HCT116 (cell line): ENCODE measurements at regions not wholly inside any gene's neighbourhood (a gene's known extent, or its start where the extent isn't known, plus 50 kb on each side); places are given as distances from the start of the nearest gene placed in this dataset.

Experiments used
- ATAC-seq: fragments of 200-7000 bp; cut with Tn5 transposase; 2 replicates; pipeline ENCODE4 v1.9.1; 2020; ENCODE audit warnings: mild to moderate bottlenecking, moderate library complexity
- BruUV-seq: library from RNA; stranded (reverse); fragments of 400-500 nt; replicated peaks from 2 replicates; lab custom pipeline; 2021; lab: Mats Ljungman, UMichigan
- CTCF ChIA-PET: fragments of 300-600 bp; sonication (Branson Sonifier 250); formaldehyde crosslinking; loops from one replicate; lab custom pipeline; 2021; ENCODE audit warnings: antibody characterized with exemption; lab: Charles Lee
- POLR2A ChIA-PET: fragments of 300-600, 350-600 bp; sonication (Branson Sonifier 250); formaldehyde crosslinking; loops from one replicate; lab custom pipeline; 2021; ENCODE audit warnings: antibody characterized with exemption; lab: Charles Lee
- RAD21 ChIA-PET, 2 experiments: fragments of 300-600 bp; sonication (Branson Sonifier 250); formaldehyde crosslinking; loops; one replicate each; lab custom pipeline; 2023; ENCODE audit warnings: low total read pairs in 2 of 2; ENCODE audit not compliant: uncharacterized antibody in 2 of 2, unreplicated experiment in 2 of 2, low non-redundant PET in 1 of 2; lab: Charles Lee
- DNase-seq: peaks from one replicate; pipeline ENCODE4 v3.0.0-alpha.2; 2010; ENCODE audit warnings: low read depth, low spot score
- H2AFZ ChIP-seq: fragments of 200-600 bp; shearing (Covaris generic), sonication (generic); 2 replicates; pipeline ENCODE4 v1.6.1; 2017; ENCODE audit warnings: low read depth, mixed run types, mixed read lengths, antibody characterized with exemption, low read length; ENCODE audit not compliant: poor library complexity, severe bottlenecking
- H3K27ac ChIP-seq: 2 replicates; pipeline ENCODE4 v1.5.1; 2012; ENCODE audit warnings: low read depth, low read length
- H3K27me3 ChIP-seq: fragments of 200-600 bp; sonication (generic); 2 replicates; pipeline ENCODE4 v1.6.1; 2016; ENCODE audit warnings: mixed run types, low read length, mixed read lengths; ENCODE audit not compliant: insufficient read depth
- H3K36me3 ChIP-seq, 2 experiments: fragments of 200-500 bp in 1 of 2; fragments of 200-600 bp in 1 of 2; sonication (Bioruptor generic) in 1 of 2; sonication (generic) in 1 of 2; 2 replicates each; pipeline versions ENCODE4 v1.5.1 to v1.6.1; 2014 to 2016; ENCODE audit warnings: low read length in 2 of 2, inconsistent platforms in 1 of 2, mixed read lengths in 1 of 2, mixed run types in 1 of 2; ENCODE audit not compliant: insufficient read depth in 2 of 2, control insufficient read depth in 1 of 2
- H3K4me1 ChIP-seq, 2 experiments: fragments of 200-600 bp in 1 of 2; sonication (generic) in 1 of 2; 2 replicates each; pipeline versions ENCODE4 v1.5.1 to v1.6.1; 2012 to 2017; ENCODE audit warnings: low read length in 2 of 2, inconsistent platforms in 1 of 2, mild to moderate bottlenecking in 1 of 2, mixed read lengths in 1 of 2, mixed run types in 1 of 2, moderate library complexity in 1 of 2; ENCODE audit not compliant: insufficient read depth in 2 of 2, control insufficient read depth in 1 of 2
- H3K4me2 ChIP-seq: fragments of 200-600 bp; sonication (generic); 2 replicates; pipeline ENCODE4 v1.6.1; 2017; ENCODE audit warnings: mixed run types, low read length, mixed read lengths
- H3K4me3 ChIP-seq, 2 experiments: fragments of 200-600 bp in 1 of 2; sonication (generic) in 1 of 2; replicated peaks in 1 of 2; 2 replicates each; pipeline ENCODE4 v1.5.1; 2011 to 2016; ENCODE audit warnings: low read length in 2 of 2, control low read depth in 1 of 2, low read depth in 1 of 2, mild to moderate bottlenecking in 1 of 2, mixed read lengths in 1 of 2, mixed run types in 1 of 2
- H3K79me2 ChIP-seq: fragments of 200-600 bp; sonication (generic); 2 replicates; pipeline ENCODE4 v1.6.1; 2017; ENCODE audit warnings: mild to moderate bottlenecking, mixed run types, low read length, moderate library complexity, mixed read lengths; ENCODE audit not compliant: insufficient read depth
- H3K9ac ChIP-seq: fragments of 200-600 bp; sonication (generic); 2 replicates; pipeline ENCODE4 v1.6.1; 2016; ENCODE audit warnings: low read length, mixed read lengths
- H3K9me2 ChIP-seq: fragments of 200-600 bp; sonication (generic), shearing (Covaris generic); 2 replicates; pipeline ENCODE4 v1.6.1; 2017; ENCODE audit warnings: mixed run types, mild to moderate bottlenecking, moderate library complexity; ENCODE audit not compliant: insufficient read depth
- H3K9me3 ChIP-seq, 2 experiments: fragments of 200-500 bp in 1 of 2; fragments of 200-600 bp in 1 of 2; sonication (Bioruptor generic) in 1 of 2; sonication (generic) in 1 of 2; 2 replicates each; pipeline ENCODE4 v1.6.1; 2014 to 2017; ENCODE audit warnings: low read length in 2 of 2, mixed read lengths in 2 of 2, inconsistent platforms in 1 of 2, low read depth in 1 of 2, mild to moderate bottlenecking in 1 of 2, mixed run types in 1 of 2, moderate library complexity in 1 of 2; ENCODE audit not compliant: control insufficient read depth in 1 of 2, insufficient read depth in 1 of 2
- H4K20me1 ChIP-seq: fragments of 200-600 bp; sonication (generic), shearing (Covaris generic); 2 replicates; pipeline ENCODE4 v1.6.1; 2017; ENCODE audit warnings: mixed run types, mild to moderate bottlenecking, moderate library complexity; ENCODE audit not compliant: insufficient read depth
- CEBPB ChIP-seq: IDR thresholded peaks from 2 replicates; pipeline ENCODE4 v1.6.1; 2012; ENCODE audit warnings: low read depth
- EGR1 ChIP-seq: IDR thresholded peaks from 2 replicates; pipeline ENCODE4 v1.6.1; 2012; ENCODE audit warnings: low read depth
- ELF1 ChIP-seq: IDR thresholded peaks from 2 replicates; pipeline ENCODE4 v1.6.1; 2012; ENCODE audit warnings: low read depth, borderline replicate concordance
- EZH2 ChIP-seq: fragments of 200-600 bp; sonication (generic); IDR thresholded peaks from 2 replicates; pipeline ENCODE4 v1.6.1; 2017; ENCODE audit warnings: antibody characterized with exemption, mixed run types
- EZH2phosphoT487 ChIP-seq: fragments of 200-600 bp; IDR thresholded peaks from 2 replicates; pipeline ENCODE4 v1.6.1; 2018; ENCODE audit warnings: antibody characterized with exemption, borderline replicate concordance
- FOSL1 ChIP-seq: IDR thresholded peaks from 2 replicates; pipeline ENCODE4 v1.6.1; 2012; ENCODE audit warnings: low read depth
- POLR2AphosphoS5 ChIP-seq: IDR thresholded peaks from 2 replicates; pipeline ENCODE4 v1.6.1; 2011; ENCODE audit warnings: mild to moderate bottlenecking, low read depth, low read length, moderate library complexity
- SIN3A ChIP-seq: IDR thresholded peaks from 2 replicates; pipeline ENCODE4 v1.6.1; 2012; ENCODE audit warnings: low read depth
- SP1 ChIP-seq: IDR thresholded peaks from 2 replicates; pipeline ENCODE4 v1.6.1; 2012; ENCODE audit warnings: low read depth
- TCF7L2 ChIP-seq: IDR thresholded peaks from 2 replicates; pipeline ENCODE4 v1.7.0; 2011; ENCODE audit warnings: borderline replicate concordance, inconsistent platforms; ENCODE audit not compliant: insufficient read depth, insufficient read length; ENCODE audit errors: extremely low read depth
- YY1 ChIP-seq: IDR thresholded peaks from 2 replicates; pipeline ENCODE4 v1.6.1; 2011; ENCODE audit warnings: low read length, low read depth, moderate library complexity, mild to moderate bottlenecking; ENCODE audit not compliant: insufficient replicate concordance; ENCODE audit errors: extremely low read depth
- ZNF274 ChIP-seq: fragments of 200-500 bp; sonication (Bioruptor generic); IDR thresholded peaks from 2 replicates; pipeline ENCODE4 v1.6.1; 2014; ENCODE audit warnings: mild to moderate bottlenecking, low read depth, low read length, inconsistent platforms
- intact Hi-C: fragments of 100-400 bp; cut with micrococcal nuclease; formaldehyde crosslinking; loops from 2 replicates; pipeline ENCODE4 v1.10.0; 2022
- TF ChIP-seq, protein P1 (sequence below): IDR thresholded peaks from 2 replicates; pipeline ENCODE4 v1.6.1; 2012
- TF ChIP-seq, protein P2 (sequence below): IDR thresholded peaks from 2 replicates; pipeline ENCODE4 v1.6.1; 2012; ENCODE audit warnings: low read depth
- TF ChIP-seq, protein P3 (sequence below), 3 experiments: fragments of 200-600 bp in 1 of 3; sonication (generic) in 1 of 3; IDR thresholded peaks in 2 of 3; conservative IDR thresholded peaks in 1 of 3; 2 replicates each; pipeline ENCODE4 v1.5.1; 2012 to 2017; ENCODE audit warnings: low read depth in 2 of 3, low read length in 2 of 3, antibody characterized with exemption in 1 of 3, borderline replicate concordance in 1 of 3, control low read depth in 1 of 3, mild to moderate bottlenecking in 1 of 3, mixed read lengths in 1 of 3, mixed run types in 1 of 3, moderate library complexity in 1 of 3; ENCODE audit not compliant: insufficient read depth in 1 of 3

DNA sequence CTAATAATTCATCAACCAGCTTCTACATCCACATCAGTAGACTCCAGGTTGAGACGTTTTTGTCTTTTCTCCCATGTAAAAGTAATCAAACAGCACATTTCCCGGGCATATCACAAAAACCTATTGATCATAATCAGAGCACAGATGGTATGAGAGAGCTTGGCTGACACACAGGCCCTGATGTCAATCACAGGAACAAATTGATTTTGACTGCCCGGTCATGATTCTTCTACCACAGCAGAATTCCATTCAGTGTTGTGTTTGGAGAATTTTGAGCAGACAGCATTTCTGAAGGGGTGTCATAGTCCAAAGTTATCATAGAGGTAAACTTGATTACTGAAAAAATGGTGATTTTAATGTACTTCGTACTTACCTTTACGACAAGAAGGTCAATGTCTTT is 351.1 kb downstream of the ZSWIM6 start:
- ChIA-PET POLR2A (no interaction called here), CTCF (no interaction called here), RAD21 (no interaction called here)
- H3K36me3 ChIP-seq, result no peaks in the 10 kb centered on the region
- H3K9me3 ChIP-seq, result no peaks in the 10 kb centered on the region
- intact Hi-C loops, result no loop called here
- TF ChIP-seq SIN3A (no peak), SP1 (no peak), CEBPB (no peak), ELF1 (no peak), EGR1 (no peak), YY1 (no peak), EZH2 (no peak)
- TF ChIP-seq, protein P1, sequence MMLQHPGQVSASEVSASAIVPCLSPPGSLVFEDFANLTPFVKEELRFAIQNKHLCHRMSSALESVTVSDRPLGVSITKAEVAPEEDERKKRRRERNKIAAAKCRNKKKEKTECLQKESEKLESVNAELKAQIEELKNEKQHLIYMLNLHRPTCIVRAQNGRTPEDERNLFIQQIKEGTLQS, result no peak
- no peak overlapping the region for H2AFZ ChIP-seq
- H3K4me3 ChIP-seq, result no peak overlapping the region
- BruUV-seq, result no TSS peak
- ATAC-seq (no peak), DNase-seq (no peak)
- no peak overlapping the region for H3K9ac ChIP-seq
- H3K9me2 ChIP-seq, result no peaks in the 10 kb centered on the region
- no peaks in the 10 kb centered on the region for H3K4me1 ChIP-seq
- H3K4me2 ChIP-seq, result no peak overlapping the region
- no peaks in the 10 kb centered on the region for H3K79me2 ChIP-seq
- no peaks in the 10 kb centered on the region for H4K20me1 ChIP-seq
- H3K27ac ChIP-seq, result no peak overlapping the region
- H3K27me3 ChIP-seq, result peaks cover 18% of the 10 kb centered on the region

DNA sequence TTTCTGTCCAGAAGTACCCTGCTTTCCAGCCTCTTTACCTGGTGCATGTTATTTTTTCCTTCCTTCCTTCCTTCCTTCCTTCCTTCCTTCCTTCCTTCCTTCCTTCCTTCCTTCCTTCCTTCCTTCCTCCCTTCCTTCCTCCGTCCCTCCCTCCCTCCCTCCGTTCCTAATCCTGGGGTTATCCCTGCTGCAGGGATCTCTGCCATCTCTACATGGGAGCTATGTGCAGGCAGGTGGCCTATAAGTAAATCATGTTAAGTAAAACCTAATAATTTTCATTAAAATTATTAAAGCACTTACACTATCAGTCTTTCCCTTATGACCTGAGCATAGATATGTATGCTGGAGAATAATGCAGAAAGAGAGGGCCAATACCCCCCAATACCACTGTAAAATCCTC is 351.9 kb downstream of the ZSWIM6 start:
- Histone ChIP-seq H3K4me2 (no peak overlapping the region), H3K27me3 (peaks cover 24% of the 10 kb centered on the region), H3K79me2 (no peaks in the 10 kb centered on the region), H3K27ac (no peak overlapping the region), H3K4me1 (no peaks in the 10 kb centered on the region), H3K9me3 (no peaks in the 10 kb centered on the region), H3K9ac (no peak overlapping the region), H3K36me3 (no peaks in the 10 kb centered on the region), H3K9me2 (no peaks in the 10 kb centered on the region), H3K4me3 (no peak overlapping the region), H4K20me1 (no peaks in the 10 kb centered on the region), H2AFZ (no peak overlapping the region)
- POLR2A ChIA-PET, result no interaction called here
- intact Hi-C loops, result no loop called here
- CTCF ChIA-PET, result no interaction called here
- RAD21 ChIA-PET, result no interaction called here
- DNase-seq (no peak), ATAC-seq (no peak)
- BruUV-seq, result no TSS peak
- TF ChIP-seq EGR1, result no peak
- TF ChIP-seq, protein P2, sequence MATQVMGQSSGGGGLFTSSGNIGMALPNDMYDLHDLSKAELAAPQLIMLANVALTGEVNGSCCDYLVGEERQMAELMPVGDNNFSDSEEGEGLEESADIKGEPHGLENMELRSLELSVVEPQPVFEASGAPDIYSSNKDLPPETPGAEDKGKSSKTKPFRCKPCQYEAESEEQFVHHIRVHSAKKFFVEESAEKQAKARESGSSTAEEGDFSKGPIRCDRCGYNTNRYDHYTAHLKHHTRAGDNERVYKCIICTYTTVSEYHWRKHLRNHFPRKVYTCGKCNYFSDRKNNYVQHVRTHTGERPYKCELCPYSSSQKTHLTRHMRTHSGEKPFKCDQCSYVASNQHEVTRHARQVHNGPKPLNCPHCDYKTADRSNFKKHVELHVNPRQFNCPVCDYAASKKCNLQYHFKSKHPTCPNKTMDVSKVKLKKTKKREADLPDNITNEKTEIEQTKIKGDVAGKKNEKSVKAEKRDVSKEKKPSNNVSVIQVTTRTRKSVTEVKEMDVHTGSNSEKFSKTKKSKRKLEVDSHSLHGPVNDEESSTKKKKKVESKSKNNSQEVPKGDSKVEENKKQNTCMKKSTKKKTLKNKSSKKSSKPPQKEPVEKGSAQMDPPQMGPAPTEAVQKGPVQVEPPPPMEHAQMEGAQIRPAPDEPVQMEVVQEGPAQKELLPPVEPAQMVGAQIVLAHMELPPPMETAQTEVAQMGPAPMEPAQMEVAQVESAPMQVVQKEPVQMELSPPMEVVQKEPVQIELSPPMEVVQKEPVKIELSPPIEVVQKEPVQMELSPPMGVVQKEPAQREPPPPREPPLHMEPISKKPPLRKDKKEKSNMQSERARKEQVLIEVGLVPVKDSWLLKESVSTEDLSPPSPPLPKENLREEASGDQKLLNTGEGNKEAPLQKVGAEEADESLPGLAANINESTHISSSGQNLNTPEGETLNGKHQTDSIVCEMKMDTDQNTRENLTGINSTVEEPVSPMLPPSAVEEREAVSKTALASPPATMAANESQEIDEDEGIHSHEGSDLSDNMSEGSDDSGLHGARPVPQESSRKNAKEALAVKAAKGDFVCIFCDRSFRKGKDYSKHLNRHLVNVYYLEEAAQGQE, result no peak
- TF ChIP-seq FOSL1, result no peak
- TF ChIP-seq, protein P3, sequence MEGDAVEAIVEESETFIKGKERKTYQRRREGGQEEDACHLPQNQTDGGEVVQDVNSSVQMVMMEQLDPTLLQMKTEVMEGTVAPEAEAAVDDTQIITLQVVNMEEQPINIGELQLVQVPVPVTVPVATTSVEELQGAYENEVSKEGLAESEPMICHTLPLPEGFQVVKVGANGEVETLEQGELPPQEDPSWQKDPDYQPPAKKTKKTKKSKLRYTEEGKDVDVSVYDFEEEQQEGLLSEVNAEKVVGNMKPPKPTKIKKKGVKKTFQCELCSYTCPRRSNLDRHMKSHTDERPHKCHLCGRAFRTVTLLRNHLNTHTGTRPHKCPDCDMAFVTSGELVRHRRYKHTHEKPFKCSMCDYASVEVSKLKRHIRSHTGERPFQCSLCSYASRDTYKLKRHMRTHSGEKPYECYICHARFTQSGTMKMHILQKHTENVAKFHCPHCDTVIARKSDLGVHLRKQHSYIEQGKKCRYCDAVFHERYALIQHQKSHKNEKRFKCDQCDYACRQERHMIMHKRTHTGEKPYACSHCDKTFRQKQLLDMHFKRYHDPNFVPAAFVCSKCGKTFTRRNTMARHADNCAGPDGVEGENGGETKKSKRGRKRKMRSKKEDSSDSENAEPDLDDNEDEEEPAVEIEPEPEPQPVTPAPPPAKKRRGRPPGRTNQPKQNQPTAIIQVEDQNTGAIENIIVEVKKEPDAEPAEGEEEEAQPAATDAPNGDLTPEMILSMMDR (IDR thresholded peaks at IDR 0.05 in 2 of 3, conservative IDR thresholded peaks at IDR 0.05 in 1 of 3; ENCODE audit: borderline replicate concordance in 1 of 3, insufficient read depth in 1 of 3, low read depth in 2 of 3, low read length in 2 of 3), result no peak
- TF ChIP-seq ZNF274, result no peak
- no peak for TF ChIP-seq EZH2
- no peak for TF ChIP-seq TCF7L2
- TF ChIP-seq EZH2phosphoT487, result no peak
- TF ChIP-seq CEBPB, result no peak
- TF ChIP-seq YY1, result no peak
- TF ChIP-seq POLR2AphosphoS5, result no peak
- TF ChIP-seq SIN3A, result no peak
- TF ChIP-seq ELF1, result no peak
